Liver (tissue), 8 donors: ENCODE measurements at regions not wholly inside any gene's neighbourhood (a gene's known extent, or its start where the extent isn't known, plus 50 kb on each side); places are given as distances from the start of the nearest gene placed in this dataset.
A peak's percentile ranks its signal among the peaks of the same experiment; 100 is the strongest.

Experiments used
- DNase-seq: peaks from one replicate; pipeline ENCODE4 v3.0.0-alpha.2; 2017; ENCODE audit warnings: low spot score
- H3K27ac ChIP-seq, 2 donors: one replicate each; pipeline ENCODE4 v1.7.0; 2013; ENCODE audit warnings: inconsistent platforms in 2 of 2, low read length in 2 of 2, control low read depth in 1 of 2, low read depth in 1 of 2, mild to moderate bottlenecking in 1 of 2
- H3K27me3 ChIP-seq, 4 donors: one replicate each; pipeline versions ENCODE4 v1.6.1 to v1.7.0; 2013; ENCODE audit warnings: low read length in 3 of 4, inconsistent platforms in 1 of 4, mild to moderate bottlenecking in 1 of 4, moderate library complexity in 1 of 4; ENCODE audit not compliant: control insufficient read depth in 4 of 4, insufficient read depth in 4 of 4
- H3K36me3 ChIP-seq, 4 donors: one replicate each; pipeline versions ENCODE4 v1.6.1 to v1.7.0; 2013; ENCODE audit warnings: low read length in 3 of 4, mild to moderate bottlenecking in 3 of 4, low read depth in 1 of 4, moderate library complexity in 1 of 4; ENCODE audit not compliant: control insufficient read depth in 4 of 4, insufficient read depth in 3 of 4
- H3K4me1 ChIP-seq, 4 donors: one replicate each; pipeline versions ENCODE4 v1.6.1 to v1.7.0; 2013; ENCODE audit warnings: low read length in 3 of 4, mild to moderate bottlenecking in 3 of 4, moderate library complexity in 1 of 4; ENCODE audit not compliant: control insufficient read depth in 4 of 4, insufficient read depth in 4 of 4
- H3K4me3 ChIP-seq, 3 donors: one replicate each; pipeline versions ENCODE4 v1.6.1 to v1.7.0; 2013; ENCODE audit warnings: low read length in 3 of 3, control low read depth in 1 of 3, low read depth in 1 of 3, mild to moderate bottlenecking in 1 of 3
- H3K9ac ChIP-seq, 2 donors: one replicate each; pipeline ENCODE4 v1.7.0; 2013; ENCODE audit warnings: low read length in 2 of 2, mild to moderate bottlenecking in 2 of 2, moderate library complexity in 2 of 2, control low read depth in 1 of 2, low read depth in 1 of 2
- H3K9me3 ChIP-seq, 4 donors: one replicate each; pipeline versions ENCODE4 v1.6.1 to v1.7.0; 2013; ENCODE audit warnings: low read length in 3 of 4; ENCODE audit not compliant: control insufficient read depth in 4 of 4
- EGR1 ChIP-seq, 2 donors: IDR thresholded peaks; 2 replicates each; pipeline ENCODE4 v1.6.1; 2016 to 2018; ENCODE audit warnings: antibody characterized with exemption in 2 of 2, low read depth in 2 of 2
- FOXA1 ChIP-seq: IDR thresholded peaks from 2 replicates; pipeline ENCODE4 v1.6.1; 2016; ENCODE audit warnings: antibody characterized with exemption
- FOXA2 ChIP-seq: IDR thresholded peaks from 2 replicates; pipeline ENCODE4 v1.6.1; 2016; ENCODE audit warnings: antibody characterized with exemption
- GABPA ChIP-seq, 2 donors: IDR thresholded peaks in 1 of 2; conservative IDR thresholded peaks in 1 of 2; 2 replicates each; pipeline ENCODE4 v1.6.1; 2016; ENCODE audit warnings: antibody characterized with exemption in 2 of 2, mild to moderate bottlenecking in 1 of 2, moderate library complexity in 1 of 2
- HNF4A ChIP-seq, 2 donors: conservative IDR thresholded peaks; 2 replicates each; pipeline ENCODE4 v1.6.1; 2016; ENCODE audit warnings: antibody characterized with exemption in 2 of 2, mild to moderate bottlenecking in 2 of 2
- HNF4G ChIP-seq: IDR thresholded peaks from 2 replicates; pipeline ENCODE4 v1.6.1; 2016; ENCODE audit warnings: antibody characterized with exemption
- JUND ChIP-seq, 2 donors: IDR thresholded peaks; 2 replicates each; pipeline ENCODE4 v1.6.1; 2016; ENCODE audit warnings: antibody characterized with exemption in 2 of 2
- NR2F2 ChIP-seq: IDR thresholded peaks from 2 replicates; pipeline ENCODE4 v1.6.1; 2016; ENCODE audit warnings: antibody characterized with exemption
- RAD21 ChIP-seq, 2 donors: IDR thresholded peaks; 2 replicates each; pipeline ENCODE4 v1.6.1; 2016; ENCODE audit warnings: antibody characterized with exemption in 2 of 2, mild to moderate bottlenecking in 2 of 2
- RXRA ChIP-seq, 2 donors: IDR thresholded peaks; 2 replicates each; pipeline ENCODE4 v1.6.1; 2017 to 2018; ENCODE audit warnings: antibody characterized with exemption in 2 of 2, mild to moderate bottlenecking in 1 of 2
- SP1 ChIP-seq: IDR thresholded peaks from 2 replicates; pipeline ENCODE4 v1.6.1; 2018; ENCODE audit warnings: antibody characterized with exemption, mild to moderate bottlenecking
- TAF1 ChIP-seq: conservative IDR thresholded peaks from 2 replicates; pipeline ENCODE4 v1.6.1; 2016; ENCODE audit warnings: antibody characterized with exemption, mild to moderate bottlenecking
- YY1 ChIP-seq: IDR thresholded peaks from 2 replicates; pipeline ENCODE4 v1.6.1; 2016; ENCODE audit warnings: antibody characterized with exemption, mild to moderate bottlenecking
- WGBS: extraction: QIAGEN DNeasy Blood & Tissue Kit; methylation state at CpG from one replicate; pipeline ENCODE4 v1.1.7; 2013; 5-methylcytosine and 5-hydroxymethylcytosine counted together
- TF ChIP-seq, protein P1 (sequence below): fragments of 150-350 bp; IDR thresholded peaks from 2 replicates; pipeline ENCODE4 v1.5.1; 2017; ENCODE audit warnings: improper control_type of control experiment, low read depth, low read length; ENCODE audit not compliant: missing input control
- TF ChIP-seq, protein P2 (sequence below): IDR thresholded peaks from 2 replicates; pipeline ENCODE4 v1.6.1; 2016; ENCODE audit warnings: antibody characterized with exemption, mild to moderate bottlenecking
- TF ChIP-seq, protein P3 (sequence below): IDR thresholded peaks from 2 replicates; pipeline ENCODE4 v1.6.1; 2016; ENCODE audit warnings: antibody characterized with exemption
- TF ChIP-seq, protein P4 (sequence below): IDR thresholded peaks from 2 replicates; pipeline ENCODE4 v1.6.1; 2016; ENCODE audit warnings: antibody characterized with exemption
- TF ChIP-seq, protein P5 (sequence below): IDR thresholded peaks from 2 replicates; pipeline ENCODE4 v1.6.1; 2016; ENCODE audit warnings: antibody characterized with exemption
- donor health status: healthy.
- donor health status: healthy.
- donor health status: healthy.
- donor health status: healthy.
- donor health status: healthy.

DNA sequence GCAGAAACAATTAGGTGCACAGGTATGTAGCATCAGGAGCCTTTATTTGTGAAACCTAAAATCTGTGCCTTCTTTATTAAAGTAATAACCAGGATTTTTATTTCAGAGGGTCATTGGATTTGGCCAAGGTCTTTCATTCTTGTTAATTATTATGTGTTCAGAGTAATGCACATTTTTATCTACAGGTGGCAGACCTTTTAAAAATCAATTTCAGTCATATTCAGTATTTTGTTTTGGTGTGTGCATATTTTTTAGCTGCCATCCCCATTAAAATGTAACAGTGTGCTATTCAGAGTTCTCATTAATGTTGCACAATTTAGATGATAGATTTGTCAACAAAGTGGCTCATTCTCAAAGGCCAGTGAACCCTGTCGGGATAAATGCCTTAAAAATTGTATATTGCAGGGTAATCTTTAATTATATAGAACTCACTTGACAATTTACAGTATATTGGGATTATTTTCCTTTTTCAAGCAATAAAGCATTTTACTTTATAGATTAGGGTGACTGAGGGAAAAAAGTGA is 319.3 kb upstream of the SOX5 start:
- no peak overlapping the region for H3K4me3 ChIP-seq
- 28% methylated on average over 1 of the region's 1 CpG for WGBS
- peaks cover 0 to 14% (median 2%) of the 10 kb centered on the region in 4 donors for H3K4me1 ChIP-seq
- TF ChIP-seq JUND (IDR thresholded peaks at IDR 0.05): no peak
- TF ChIP-seq, protein P1, sequence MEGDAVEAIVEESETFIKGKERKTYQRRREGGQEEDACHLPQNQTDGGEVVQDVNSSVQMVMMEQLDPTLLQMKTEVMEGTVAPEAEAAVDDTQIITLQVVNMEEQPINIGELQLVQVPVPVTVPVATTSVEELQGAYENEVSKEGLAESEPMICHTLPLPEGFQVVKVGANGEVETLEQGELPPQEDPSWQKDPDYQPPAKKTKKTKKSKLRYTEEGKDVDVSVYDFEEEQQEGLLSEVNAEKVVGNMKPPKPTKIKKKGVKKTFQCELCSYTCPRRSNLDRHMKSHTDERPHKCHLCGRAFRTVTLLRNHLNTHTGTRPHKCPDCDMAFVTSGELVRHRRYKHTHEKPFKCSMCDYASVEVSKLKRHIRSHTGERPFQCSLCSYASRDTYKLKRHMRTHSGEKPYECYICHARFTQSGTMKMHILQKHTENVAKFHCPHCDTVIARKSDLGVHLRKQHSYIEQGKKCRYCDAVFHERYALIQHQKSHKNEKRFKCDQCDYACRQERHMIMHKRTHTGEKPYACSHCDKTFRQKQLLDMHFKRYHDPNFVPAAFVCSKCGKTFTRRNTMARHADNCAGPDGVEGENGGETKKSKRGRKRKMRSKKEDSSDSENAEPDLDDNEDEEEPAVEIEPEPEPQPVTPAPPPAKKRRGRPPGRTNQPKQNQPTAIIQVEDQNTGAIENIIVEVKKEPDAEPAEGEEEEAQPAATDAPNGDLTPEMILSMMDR: no peak
- peak; percentile 30 to 41 for TF ChIP-seq RAD21 (IDR thresholded peaks at IDR 0.05)
- peak; percentile 69 to 71 for TF ChIP-seq RXRA (IDR thresholded peaks at IDR 0.05)
- no peak for TF ChIP-seq EGR1 (IDR thresholded peaks at IDR 0.05; ENCODE audit: low read depth in 2 of 2)
- TF ChIP-seq, protein P2, sequence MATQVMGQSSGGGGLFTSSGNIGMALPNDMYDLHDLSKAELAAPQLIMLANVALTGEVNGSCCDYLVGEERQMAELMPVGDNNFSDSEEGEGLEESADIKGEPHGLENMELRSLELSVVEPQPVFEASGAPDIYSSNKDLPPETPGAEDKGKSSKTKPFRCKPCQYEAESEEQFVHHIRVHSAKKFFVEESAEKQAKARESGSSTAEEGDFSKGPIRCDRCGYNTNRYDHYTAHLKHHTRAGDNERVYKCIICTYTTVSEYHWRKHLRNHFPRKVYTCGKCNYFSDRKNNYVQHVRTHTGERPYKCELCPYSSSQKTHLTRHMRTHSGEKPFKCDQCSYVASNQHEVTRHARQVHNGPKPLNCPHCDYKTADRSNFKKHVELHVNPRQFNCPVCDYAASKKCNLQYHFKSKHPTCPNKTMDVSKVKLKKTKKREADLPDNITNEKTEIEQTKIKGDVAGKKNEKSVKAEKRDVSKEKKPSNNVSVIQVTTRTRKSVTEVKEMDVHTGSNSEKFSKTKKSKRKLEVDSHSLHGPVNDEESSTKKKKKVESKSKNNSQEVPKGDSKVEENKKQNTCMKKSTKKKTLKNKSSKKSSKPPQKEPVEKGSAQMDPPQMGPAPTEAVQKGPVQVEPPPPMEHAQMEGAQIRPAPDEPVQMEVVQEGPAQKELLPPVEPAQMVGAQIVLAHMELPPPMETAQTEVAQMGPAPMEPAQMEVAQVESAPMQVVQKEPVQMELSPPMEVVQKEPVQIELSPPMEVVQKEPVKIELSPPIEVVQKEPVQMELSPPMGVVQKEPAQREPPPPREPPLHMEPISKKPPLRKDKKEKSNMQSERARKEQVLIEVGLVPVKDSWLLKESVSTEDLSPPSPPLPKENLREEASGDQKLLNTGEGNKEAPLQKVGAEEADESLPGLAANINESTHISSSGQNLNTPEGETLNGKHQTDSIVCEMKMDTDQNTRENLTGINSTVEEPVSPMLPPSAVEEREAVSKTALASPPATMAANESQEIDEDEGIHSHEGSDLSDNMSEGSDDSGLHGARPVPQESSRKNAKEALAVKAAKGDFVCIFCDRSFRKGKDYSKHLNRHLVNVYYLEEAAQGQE: no peak
- no peak for TF ChIP-seq TAF1
- no peak for TF ChIP-seq GABPA (IDR thresholded peaks at IDR 0.05 in 1 of 2, conservative IDR thresholded peaks at IDR 0.05 in 1 of 2)
- TF ChIP-seq HNF4A (conservative IDR thresholded peaks at IDR 0.05): peak in 1 of 2 donors; percentile 14
- TF ChIP-seq, protein P3, sequence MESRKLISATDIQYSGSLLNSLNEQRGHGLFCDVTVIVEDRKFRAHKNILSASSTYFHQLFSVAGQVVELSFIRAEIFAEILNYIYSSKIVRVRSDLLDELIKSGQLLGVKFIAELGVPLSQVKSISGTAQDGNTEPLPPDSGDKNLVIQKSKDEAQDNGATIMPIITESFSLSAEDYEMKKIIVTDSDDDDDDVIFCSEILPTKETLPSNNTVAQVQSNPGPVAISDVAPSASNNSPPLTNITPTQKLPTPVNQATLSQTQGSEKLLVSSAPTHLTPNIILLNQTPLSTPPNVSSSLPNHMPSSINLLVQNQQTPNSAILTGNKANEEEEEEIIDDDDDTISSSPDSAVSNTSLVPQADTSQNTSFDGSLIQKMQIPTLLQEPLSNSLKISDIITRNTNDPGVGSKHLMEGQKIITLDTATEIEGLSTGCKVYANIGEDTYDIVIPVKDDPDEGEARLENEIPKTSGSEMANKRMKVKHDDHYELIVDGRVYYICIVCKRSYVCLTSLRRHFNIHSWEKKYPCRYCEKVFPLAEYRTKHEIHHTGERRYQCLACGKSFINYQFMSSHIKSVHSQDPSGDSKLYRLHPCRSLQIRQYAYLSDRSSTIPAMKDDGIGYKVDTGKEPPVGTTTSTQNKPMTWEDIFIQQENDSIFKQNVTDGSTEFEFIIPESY: no peak
- no peak for TF ChIP-seq FOXA2
- no peak for TF ChIP-seq HNF4G
- no peak for TF ChIP-seq YY1
- peak; percentile 7 for TF ChIP-seq FOXA1
- no peak for TF ChIP-seq NR2F2
- TF ChIP-seq, protein P4, sequence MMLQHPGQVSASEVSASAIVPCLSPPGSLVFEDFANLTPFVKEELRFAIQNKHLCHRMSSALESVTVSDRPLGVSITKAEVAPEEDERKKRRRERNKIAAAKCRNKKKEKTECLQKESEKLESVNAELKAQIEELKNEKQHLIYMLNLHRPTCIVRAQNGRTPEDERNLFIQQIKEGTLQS: no peak
- TF ChIP-seq, protein P5, sequence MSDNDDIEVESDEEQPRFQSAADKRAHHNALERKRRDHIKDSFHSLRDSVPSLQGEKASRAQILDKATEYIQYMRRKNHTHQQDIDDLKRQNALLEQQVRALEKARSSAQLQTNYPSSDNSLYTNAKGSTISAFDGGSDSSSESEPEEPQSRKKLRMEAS: no peak
- TF ChIP-seq SP1: no peak
- H3K9me3 ChIP-seq: no peaks in the 10 kb centered on the region
- no peaks in the 10 kb centered on the region for H3K27me3 ChIP-seq
- no peak overlapping the region for H3K9ac ChIP-seq
- DNase-seq: no peak
- no peak overlapping the region for H3K27ac ChIP-seq
- no peaks in the 10 kb centered on the region for H3K36me3 ChIP-seq
